Ecto neural progenitor cell (in vitro differentiated cells): ENCODE measurements at regions not wholly inside any gene's neighbourhood (a gene's known extent, or its start where the extent isn't known, plus 50 kb on each side); places are given as distances from the start of the nearest gene placed in this dataset.

Experiments
- DNase-seq: peaks from one replicate; pipeline ENCODE4 v3.0.0-alpha.2; 2018; ENCODE audit warnings: low spot score

- no peak for DNase-seq
These were observed 238.2 kb upstream of the CELF2 start for GRCh38 chr10:10779511-10779910.

DNA sequence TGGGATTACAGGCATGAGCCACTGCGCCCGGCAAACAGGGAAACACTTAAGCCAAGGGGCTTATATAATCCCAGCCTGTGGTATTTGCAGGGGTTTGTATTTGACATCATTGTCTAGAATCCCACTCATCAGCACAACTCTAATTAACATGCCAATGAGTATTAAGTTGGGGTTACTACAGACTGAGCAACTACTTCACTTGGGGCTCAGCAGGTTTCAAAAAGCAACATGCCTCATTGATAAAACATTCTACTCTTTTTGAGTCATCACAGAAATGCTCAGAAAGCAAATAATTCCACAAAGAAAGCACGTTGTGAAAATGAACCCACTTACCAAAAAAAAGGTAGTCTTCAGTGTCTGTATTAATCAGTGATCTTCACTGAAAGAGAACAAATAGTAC lies 236.9 kb upstream of the CELF2 start:
- DNase-seq: no peak

GRCh38 chr10:10782603-10783002 lies 235.1 kb upstream of the CELF2 start:
- no peak for DNase-seq

DNA sequence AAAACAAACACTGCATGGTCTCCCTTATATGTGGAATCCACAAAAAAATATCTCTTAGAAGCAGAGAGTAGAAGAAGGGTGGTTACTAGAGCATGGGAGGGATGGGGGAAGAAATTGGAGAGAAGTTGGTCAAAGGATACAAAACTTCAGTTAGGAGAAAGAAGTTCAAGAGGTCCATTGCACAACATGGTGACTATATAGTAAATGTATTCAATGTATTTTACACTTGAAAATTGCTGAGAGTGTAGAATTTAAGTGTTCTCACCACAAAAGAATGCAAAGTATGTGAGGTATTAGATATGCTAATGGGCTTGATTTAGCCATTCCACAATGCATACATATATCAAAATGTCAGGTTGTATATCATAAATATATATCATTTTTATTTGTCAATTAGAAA lies 232.0 kb upstream of the CELF2 start:
- DNase-seq: no peak

GRCh38 chr10:10786109-10787090 lies 231.3 kb upstream of the CELF2 start:
- no peak for DNase-seq

- no peak for DNase-seq
These were observed 230.1 kb upstream of the CELF2 start for GRCh38 chr10:10787586-10787985.

DNA sequence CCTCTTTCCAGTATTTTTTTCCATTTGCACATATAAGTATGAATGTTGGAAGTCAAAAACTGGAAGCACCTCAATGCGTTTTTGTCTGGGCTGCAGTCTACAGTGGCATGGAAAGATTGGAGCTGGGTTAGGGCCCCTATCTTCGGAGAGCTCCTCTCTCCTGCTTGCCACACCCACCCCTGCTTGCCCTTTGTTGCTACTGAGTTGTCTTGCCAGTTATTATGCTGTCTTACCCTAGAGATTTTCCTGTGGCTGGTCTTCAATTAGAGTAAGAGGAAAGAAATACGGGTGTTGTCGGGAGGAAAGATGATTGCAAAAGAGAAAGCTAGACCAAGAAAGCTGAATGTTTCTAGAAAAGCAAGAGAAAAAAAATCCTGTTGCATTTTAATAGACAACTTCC lies 228.9 kb upstream of the CELF2 start:
- no peak for DNase-seq

GRCh38 chr10:10791869-10792268 lies 225.8 kb upstream of the CELF2 start:
- no peak for DNase-seq

DNA sequence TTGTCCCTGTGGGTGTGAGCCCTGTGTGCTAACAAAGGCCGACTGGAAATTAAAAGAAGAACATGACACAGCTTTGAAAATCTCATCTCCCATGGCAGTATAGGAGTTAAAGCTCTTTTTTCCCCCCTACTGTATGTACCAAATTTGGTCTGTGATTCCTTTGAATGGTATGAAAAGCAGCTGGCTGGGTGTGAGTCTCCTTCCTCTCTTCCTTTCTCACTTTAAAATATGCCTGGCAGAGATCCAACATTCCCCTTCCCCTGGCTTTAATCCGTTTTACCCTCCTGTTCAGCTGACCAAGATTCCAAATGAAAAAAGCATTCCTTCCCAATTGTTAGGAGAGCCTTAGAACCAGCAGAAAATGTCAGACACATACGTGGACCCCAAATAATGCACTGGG lies 225.0 kb upstream of the CELF2 start:
- DNase-seq: no peak

DNA sequence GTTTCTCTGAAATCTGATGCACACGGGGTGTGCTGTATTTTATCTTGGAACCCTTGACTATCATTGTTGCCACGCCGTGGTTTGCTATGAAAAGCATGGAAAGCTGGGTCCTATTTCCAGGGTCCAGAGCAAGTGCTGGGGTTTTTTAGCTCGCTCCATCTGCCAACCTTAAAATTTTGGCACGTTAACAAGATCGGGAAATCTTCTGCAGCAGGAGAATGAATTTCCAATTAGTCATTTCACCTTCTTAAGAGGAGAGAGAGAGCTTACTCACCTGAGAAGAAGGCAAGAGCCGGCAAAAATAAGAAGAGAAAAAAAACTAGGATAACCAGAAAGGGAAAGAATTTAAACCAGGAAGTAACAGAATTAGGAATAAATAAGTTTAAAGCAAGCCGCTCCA lies 223.6 kb upstream of the CELF2 start:
- no peak for DNase-seq

DNA sequence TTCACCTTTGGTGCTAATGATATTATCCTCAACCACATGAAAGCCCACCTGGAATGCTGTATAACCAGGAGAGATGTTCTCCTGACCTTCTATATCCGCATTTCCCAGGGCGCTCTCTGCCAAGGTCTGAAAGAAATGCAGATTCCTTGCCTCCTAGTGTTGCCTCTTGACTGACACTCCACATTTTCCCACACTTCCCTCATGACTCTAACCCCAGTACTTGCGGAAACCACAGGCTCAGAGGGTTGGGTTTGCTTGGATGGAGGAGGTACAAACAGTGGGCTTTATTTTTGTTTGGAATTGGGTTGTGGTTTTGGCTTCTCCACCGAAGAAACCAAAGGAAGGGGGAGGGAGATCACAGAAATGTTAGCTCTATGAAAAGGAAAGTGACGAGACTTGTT lies 222.9 kb upstream of the CELF2 start:
- DNase-seq: no peak

- DNase-seq: no peak
These were observed 221.5 kb upstream of the CELF2 start for GRCh38 chr10:10796061-10796773.

GRCh38 chr10:10796774-10797415 lies 220.8 kb upstream of the CELF2 start:
- DNase-seq: no peak

GRCh38 chr10:10797513-10797912 lies 220.2 kb upstream of the CELF2 start:
- no peak for DNase-seq

DNA sequence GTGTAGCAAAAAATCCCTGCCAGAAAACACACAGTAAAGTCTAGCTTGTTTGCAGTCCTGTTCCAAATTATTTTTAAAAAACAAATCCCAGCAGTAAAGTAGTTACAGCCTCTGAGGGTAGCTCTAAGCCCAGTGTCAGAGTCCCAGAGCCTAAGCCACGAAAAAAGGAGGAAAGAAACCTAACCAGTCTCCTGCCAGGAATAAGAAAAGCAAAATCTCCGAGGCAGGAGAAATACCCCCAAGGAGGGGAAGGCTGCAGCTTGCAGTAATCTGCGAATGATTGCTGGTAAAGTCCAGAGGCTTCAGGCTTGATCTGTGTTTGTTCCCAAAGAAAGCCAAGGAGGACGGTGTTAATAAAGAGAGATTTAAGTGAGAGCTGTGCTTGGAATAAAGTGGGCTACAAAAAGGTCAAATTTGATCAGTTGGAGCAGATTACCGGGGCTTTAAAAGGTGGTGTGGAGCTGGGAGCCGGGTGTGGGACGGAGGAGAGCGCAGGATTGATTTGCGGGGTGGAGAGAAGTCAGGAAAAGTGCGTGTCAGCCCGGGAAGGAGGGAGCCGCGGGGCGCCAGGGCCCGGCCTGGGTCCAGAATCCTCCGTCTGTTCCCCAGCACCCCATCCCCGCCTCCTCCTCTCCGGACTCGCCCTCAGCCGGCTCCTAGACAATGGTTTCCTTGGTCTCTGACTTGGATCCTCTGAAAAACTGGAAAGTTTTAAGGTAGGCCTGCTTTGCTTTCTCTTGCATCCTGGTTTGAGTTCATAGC lies 219.4 kb upstream of the CELF2 start:
- DNase-seq: peak; percentile 50

- DNase-seq: no peak
These were observed 218.8 kb upstream of the CELF2 start for GRCh38 chr10:10798864-10799192.

GRCh38 chr10:10800961-10801360 lies 216.7 kb upstream of the CELF2 start:
- DNase-seq: no peak

- no peak for DNase-seq
These were observed 214.4 kb upstream of the CELF2 start for GRCh38 chr10:10803278-10803677.

GRCh38 chr10:10804061-10804460 lies 213.6 kb upstream of the CELF2 start:
- no peak for DNase-seq

GRCh38 chr10:10804998-10805740 lies 212.5 kb upstream of the CELF2 start:
- DNase-seq: no peak

- DNase-seq: no peak
These were observed 210.6 kb upstream of the CELF2 start for GRCh38 chr10:10807106-10807505.
